ENCODE measurements at regions not wholly inside any gene's neighbourhood (a gene's known extent, or its start where the extent isn't known, plus 50 kb on each side); places are given as distances from the start of the nearest gene placed in this dataset.
A peak's percentile ranks its signal among the peaks of the same experiment; 100 is the strongest.

GRCh38 chr11:128188346-128189004 is 398.9 kb downstream of the ETS1 start:
- DNase-seq: no peak

GRCh38 chr11:128187835-128188234 is 399.5 kb downstream of the ETS1 start:
- no peak for DNase-seq

GRCh38 chr11:128187377-128187776 is 400.0 kb downstream of the ETS1 start:
- no peak for DNase-seq

GRCh38 chr11:128184981-128185380 is 402.4 kb downstream of the ETS1 start:
- DNase-seq: no peak

GRCh38 chr11:128182844-128183243 is 404.5 kb downstream of the ETS1 start:
- DNase-seq: no peak

GRCh38 chr11:128181984-128182383 is 405.4 kb downstream of the ETS1 start:
- DNase-seq: no peak

- no peak for DNase-seq
Measured at GRCh38 chr11:128181088-128181480, 406.3 kb downstream of the ETS1 start.

GRCh38 chr11:128180441-128181087 is 406.8 kb downstream of the ETS1 start:
- DNase-seq: no peak

GRCh38 chr11:128179512-128179911 is 407.8 kb downstream of the ETS1 start:
- DNase-seq: no peak

GRCh38 chr11:128179039-128179438 is 408.3 kb downstream of the ETS1 start:
- DNase-seq: no peak

GRCh38 chr11:128174465-128175291 is 412.7 kb downstream of the ETS1 start:
- DNase-seq: no peak

GRCh38 chr11:128172046-128172878 is 415.1 kb downstream of the ETS1 start:
- peak; percentile 16 for DNase-seq

- DNase-seq: no peak
Measured at GRCh38 chr11:128171506-128171905, 415.9 kb downstream of the ETS1 start.

GRCh38 chr11:128165572-128165971 is 421.8 kb downstream of the ETS1 start:
- no peak for DNase-seq

- no peak for DNase-seq
Measured at GRCh38 chr11:128164080-128164741, 423.1 kb downstream of the ETS1 start.

- DNase-seq: no peak
Measured at GRCh38 chr11:128161994-128162393, 425.4 kb downstream of the ETS1 start.

GRCh38 chr11:128161436-128161835 is 425.9 kb downstream of the ETS1 start:
- no peak for DNase-seq

- DNase-seq: no peak
Measured at GRCh38 chr11:128158860-128159259, 428.5 kb downstream of the ETS1 start.

GRCh38 chr11:128157423-128158298 is 429.7 kb downstream of the ETS1 start:
- DNase-seq: no peak

GRCh38 chr11:128156486-128156885 is 430.9 kb downstream of the ETS1 start:
- no peak for DNase-seq

- no peak for DNase-seq
Measured at GRCh38 chr11:128155590-128155989, 431.8 kb downstream of the ETS1 start.
